ENCODE measurements at regions not wholly inside any gene's neighbourhood (a gene's known extent, or its start where the extent isn't known, plus 50 kb on each side); places are given as distances from the start of the nearest gene placed in this dataset.

DNA sequence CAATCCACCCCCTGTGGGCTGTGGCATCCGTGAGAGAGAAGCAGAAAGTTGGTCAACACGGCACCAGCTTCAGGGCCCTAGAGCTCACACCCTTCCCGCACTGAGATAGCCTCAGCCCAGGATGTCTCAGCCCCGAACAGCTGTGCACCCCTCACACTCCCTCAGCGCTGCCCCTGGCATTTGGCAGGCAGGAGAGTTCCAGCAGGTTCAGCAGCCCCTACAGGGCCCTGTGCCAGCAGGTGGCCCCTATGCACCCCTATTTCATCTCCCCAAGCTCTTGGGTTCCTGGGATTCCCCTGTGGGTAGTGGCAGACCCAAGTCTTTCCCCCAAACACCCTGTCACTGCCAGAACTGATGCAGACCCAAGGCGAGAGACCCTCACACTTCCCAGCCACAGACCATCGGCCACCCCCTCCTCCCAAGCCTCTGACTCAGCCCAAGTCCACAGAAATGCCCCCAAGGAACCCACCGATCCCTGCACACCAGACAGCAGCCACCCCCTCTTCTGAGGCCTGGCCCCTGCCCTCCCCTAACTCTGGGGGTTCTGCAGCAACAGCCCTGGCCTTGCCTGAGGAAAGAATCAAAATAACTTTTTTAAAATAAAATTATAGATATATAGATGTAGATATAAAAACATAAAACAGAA is 183.6 kb downstream of the IGLL1 start:
- Histone ChIP-seq H3K9ac (ENCODE audit: insufficient read depth in 1 of 2, low read depth in 2 of 2, low read length in 2 of 2) (no peak overlapping the region), H3K79me2 (ENCODE audit: control insufficient read depth, insufficient read depth, low read length) (no peaks in the 10 kb centered on the region), H3K9me3 (replicated peaks; ENCODE audit: control insufficient read depth, insufficient read depth, low read depth, low read length) (no peaks in the 10 kb centered on the region), H3K4me2 (ENCODE audit: insufficient read depth, low read length) (no peak overlapping the region), H4K20me1 (replicated peaks; ENCODE audit: control insufficient read depth, insufficient read depth, low read length) (no peaks in the 10 kb centered on the region), H3K27ac (ENCODE audit: extremely low read depth, low read depth, low read length) (no peak overlapping the region), H3K27me3 (ENCODE audit: control insufficient read depth in 2 of 2, insufficient read depth in 2 of 2, low read length in 2 of 2) (no peaks in the 10 kb centered on the region), H3K4me1 (replicated peaks in 1 of 2; ENCODE audit: control insufficient read depth in 2 of 2, insufficient read depth in 2 of 2, low read length in 2 of 2) (peaks cover 0 to 16% of the 10 kb centered on the region in 2 experiments; a peak in 2 of 5 replicates), H2AFZ (ENCODE audit: low read depth, low read length) (no peak overlapping the region), H3K4me3 (no peak overlapping the region), H3K9me1 (ENCODE audit: control insufficient read depth, insufficient read depth, low read length) (no peaks in the 10 kb centered on the region), H3K36me3 (ENCODE audit: control insufficient read depth, insufficient read depth, low read length) (no peaks in the 10 kb centered on the region)
- ATAC-seq, result no peak
- DNase-seq (ENCODE audit: extremely low read depth in 1 of 4, low spot score in 3 of 4), result no peak
- intact Hi-C loops (cut with micrococcal nuclease), result no loop called here
- ChIA-PET POLR2A (no interaction called here), CTCF (ENCODE audit: low intra/inter-chr PET ratio) (no interaction called here)
- in situ Hi-C loops (cut with MboI), result loop anchor here (5.0 to 25.0 kb wide), 2 partner anchors 74 to 434 kb away; no protein-coding TSS in a partner anchor
- WGBS (ENCODE audit: insufficient coverage, low coverage, missing lambda C conversion rate), result 21% methylated on average over 5 of the region's 8 CpGs
- no TSS peak for BruUV-seq (replicated peaks)
- no peak for FAIRE-seq
- TF ChIP-seq ZNF24 (IDR thresholded peaks at IDR 0.05), result no peak
- TF ChIP-seq, protein P1, sequence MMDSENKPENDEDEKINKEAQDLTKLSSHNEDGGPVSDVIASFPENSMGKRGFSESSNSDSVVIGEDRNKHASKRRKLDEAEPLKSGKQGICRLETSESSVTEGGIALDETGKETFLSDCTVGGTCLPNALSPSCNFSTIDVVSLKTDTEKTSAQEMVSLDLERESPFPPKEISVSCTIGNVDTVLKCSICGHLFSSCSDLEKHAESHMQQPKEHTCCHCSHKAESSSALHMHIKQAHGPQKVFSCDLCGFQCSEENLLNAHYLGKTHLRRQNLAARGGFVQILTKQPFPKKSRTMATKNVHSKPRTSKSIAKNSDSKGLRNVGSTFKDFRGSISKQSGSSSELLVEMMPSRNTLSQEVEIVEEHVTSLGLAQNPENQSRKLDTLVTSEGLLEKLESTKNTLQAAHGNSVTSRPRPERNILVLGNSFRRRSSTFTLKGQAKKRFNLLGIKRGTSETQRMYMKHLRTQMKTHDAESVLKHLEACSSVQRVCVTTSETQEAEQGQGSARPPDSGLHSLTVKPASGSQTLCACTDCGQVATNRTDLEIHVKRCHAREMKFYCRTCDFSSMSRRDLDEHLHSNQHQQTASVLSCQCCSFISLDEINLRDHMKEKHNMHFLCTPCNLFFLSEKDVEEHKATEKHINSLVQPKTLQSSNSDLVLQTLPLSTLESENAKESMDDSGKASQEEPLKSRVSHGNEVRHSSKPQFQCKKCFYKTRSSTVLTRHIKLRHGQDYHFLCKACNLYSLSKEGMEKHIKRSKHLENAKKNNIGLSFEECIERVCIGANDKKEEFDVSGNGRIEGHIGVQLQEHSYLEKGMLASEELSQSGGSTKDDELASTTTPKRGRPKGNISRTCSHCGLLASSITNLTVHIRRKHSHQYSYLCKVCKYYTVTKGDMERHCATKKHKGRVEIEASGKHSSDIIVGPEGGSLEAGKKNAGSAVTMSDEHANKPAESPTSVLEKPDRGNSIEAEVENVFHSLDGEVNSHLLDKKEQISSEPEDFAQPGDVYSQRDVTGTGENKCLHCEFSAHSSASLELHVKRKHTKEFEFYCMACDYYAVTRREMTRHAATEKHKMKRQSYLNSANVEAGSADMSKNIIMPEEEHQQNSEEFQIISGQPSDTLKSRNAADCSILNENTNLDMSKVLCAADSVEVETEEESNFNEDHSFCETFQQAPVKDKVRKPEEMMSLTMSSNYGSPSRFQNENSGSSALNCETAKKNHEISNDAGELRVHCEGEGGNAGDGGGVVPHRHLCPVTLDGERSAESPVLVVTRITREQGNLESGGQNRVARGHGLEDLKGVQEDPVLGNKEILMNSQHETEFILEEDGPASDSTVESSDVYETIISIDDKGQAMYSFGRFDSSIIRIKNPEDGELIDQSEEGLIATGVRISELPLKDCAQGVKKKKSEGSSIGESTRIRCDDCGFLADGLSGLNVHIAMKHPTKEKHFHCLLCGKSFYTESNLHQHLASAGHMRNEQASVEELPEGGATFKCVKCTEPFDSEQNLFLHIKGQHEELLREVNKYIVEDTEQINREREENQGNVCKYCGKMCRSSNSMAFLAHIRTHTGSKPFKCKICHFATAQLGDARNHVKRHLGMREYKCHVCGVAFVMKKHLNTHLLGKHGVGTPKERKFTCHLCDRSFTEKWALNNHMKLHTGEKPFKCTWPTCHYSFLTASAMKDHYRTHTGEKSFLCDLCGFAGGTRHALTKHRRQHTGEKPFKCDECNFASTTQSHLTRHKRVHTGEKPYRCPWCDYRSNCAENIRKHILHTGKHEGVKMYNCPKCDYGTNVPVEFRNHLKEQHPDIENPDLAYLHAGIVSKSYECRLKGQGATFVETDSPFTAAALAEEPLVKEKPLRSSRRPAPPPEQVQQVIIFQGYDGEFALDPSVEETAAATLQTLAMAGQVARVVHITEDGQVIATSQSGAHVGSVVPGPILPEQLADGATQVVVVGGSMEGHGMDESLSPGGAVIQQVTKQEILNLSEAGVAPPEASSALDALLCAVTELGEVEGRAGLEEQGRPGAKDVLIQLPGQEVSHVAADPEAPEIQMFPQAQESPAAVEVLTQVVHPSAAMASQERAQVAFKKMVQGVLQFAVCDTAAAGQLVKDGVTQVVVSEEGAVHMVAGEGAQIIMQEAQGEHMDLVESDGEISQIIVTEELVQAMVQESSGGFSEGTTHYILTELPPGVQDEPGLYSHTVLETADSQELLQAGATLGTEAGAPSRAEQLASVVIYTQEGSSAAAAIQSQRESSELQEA (IDR thresholded peaks at IDR 0.05; ENCODE audit: low read depth), result no peak
- TF ChIP-seq ZNF79 (CRISPR knock-in tag; IDR thresholded peaks at IDR 0.05; ENCODE audit: low read depth), result no peak
- no peak for TF ChIP-seq ZNF830 (CRISPR knock-in tag; IDR thresholded peaks at IDR 0.05)
- TF ChIP-seq HCFC1 (IDR thresholded peaks at IDR 0.05; ENCODE audit: low read depth, low read length), result no peak
- TF ChIP-seq SRSF7 (optimal IDR thresholded peaks at IDR 0.05; ENCODE audit: low read depth, low read length), result no peak
- no peak for TF ChIP-seq NR2C2 (CRISPR knock-in tag; IDR thresholded peaks at IDR 0.05)
- TF ChIP-seq NR2C2 (tag; IDR thresholded peaks at IDR 0.05), result no peak
- TF ChIP-seq, protein P2, sequence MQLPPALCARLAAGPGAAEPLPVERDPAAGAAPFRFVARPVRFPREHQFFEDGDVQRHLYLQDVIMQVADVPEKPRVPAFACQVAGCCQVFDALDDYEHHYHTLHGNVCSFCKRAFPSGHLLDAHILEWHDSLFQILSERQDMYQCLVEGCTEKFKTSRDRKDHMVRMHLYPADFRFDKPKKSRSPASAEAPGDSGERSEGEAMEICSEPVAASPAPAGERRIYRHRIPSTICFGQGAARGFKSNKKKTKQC (CRISPR knock-in tag; IDR thresholded peaks at IDR 0.05), result no peak
- TF ChIP-seq CREBBP (IDR thresholded peaks at IDR 0.05; ENCODE audit: low read depth, low read length), result no peak
- TF ChIP-seq FOS (IDR thresholded peaks at IDR 0.05; ENCODE audit: extremely low read depth, insufficient read length), result no peak
- no peak for TF ChIP-seq CBX5 (IDR thresholded peaks at IDR 0.05; ENCODE audit: borderline replicate concordance, low read depth)
- TF ChIP-seq, protein P3, sequence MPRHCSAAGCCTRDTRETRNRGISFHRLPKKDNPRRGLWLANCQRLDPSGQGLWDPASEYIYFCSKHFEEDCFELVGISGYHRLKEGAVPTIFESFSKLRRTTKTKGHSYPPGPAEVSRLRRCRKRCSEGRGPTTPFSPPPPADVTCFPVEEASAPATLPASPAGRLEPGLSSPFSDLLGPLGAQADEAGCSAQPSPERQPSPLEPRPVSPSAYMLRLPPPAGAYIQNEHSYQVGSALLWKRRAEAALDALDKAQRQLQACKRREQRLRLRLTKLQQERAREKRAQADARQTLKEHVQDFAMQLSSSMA (CRISPR knock-in tag; IDR thresholded peaks at IDR 0.05), result no peak
- no peak for TF ChIP-seq CBX1 (IDR thresholded peaks at IDR 0.05; ENCODE audit: low read depth)

Data from K562 (cell line).